Osteoblast (primary cell): ENCODE measurements at regions not wholly inside any gene's neighbourhood (a gene's known extent, or its start where the extent isn't known, plus 50 kb on each side); places are given as distances from the start of the nearest gene placed in this dataset.

Experiments
- DNase-seq: peaks from one replicate; pipeline ENCODE4 v3.0.0; 2011; ENCODE audit warnings: low spot score, mixed read lengths; ENCODE audit not compliant: insufficient read length; ENCODE audit errors: missing footprints
- H2AFZ ChIP-seq: 2 replicates; pipeline ENCODE4 v1.6.0; 2011; ENCODE audit warnings: mild to moderate bottlenecking, low read length
- H3K27ac ChIP-seq: 2 replicates; pipeline ENCODE4 v1.5.1; 2011; ENCODE audit warnings: mild to moderate bottlenecking, low read depth, low read length, moderate library complexity
- H3K27me3 ChIP-seq: 2 replicates; pipeline ENCODE4 v1.6.0; 2012; ENCODE audit warnings: mild to moderate bottlenecking, control low read depth, inconsistent platforms, low read length, moderate library complexity; ENCODE audit not compliant: insufficient read depth
- H3K36me3 ChIP-seq: 2 replicates; pipeline ENCODE4 v1.5.1; 2011; ENCODE audit warnings: mild to moderate bottlenecking, low read length, control low read depth, moderate library complexity; ENCODE audit not compliant: insufficient read depth
- H3K4me1 ChIP-seq: 2 replicates; pipeline ENCODE4 v1.5.1; 2011; ENCODE audit warnings: mild to moderate bottlenecking, low read length, control low read depth, moderate library complexity; ENCODE audit not compliant: insufficient read depth
- H3K4me2 ChIP-seq: 2 replicates; pipeline ENCODE4 v1.6.0; 2011; ENCODE audit warnings: mild to moderate bottlenecking, low read length; ENCODE audit not compliant: insufficient read depth
- H3K4me3 ChIP-seq: fragments of 200-600 bp; sonication (generic); 3 replicates; pipeline ENCODE4 v1.5.1; 2012; ENCODE audit warnings: mild to moderate bottlenecking, low read length, inconsistent platforms; ENCODE audit not compliant: insufficient read depth
- H3K79me2 ChIP-seq: 2 replicates; pipeline ENCODE4 v1.6.0; 2012; ENCODE audit warnings: mild to moderate bottlenecking, low read length, control low read depth, inconsistent platforms; ENCODE audit not compliant: insufficient read depth
- H3K9me3 ChIP-seq: 2 replicates; pipeline ENCODE4 v1.5.1; 2011; ENCODE audit warnings: low read depth, low read length, control low read depth
- H4K20me1 ChIP-seq: 2 replicates; pipeline ENCODE4 v1.6.0; 2012; ENCODE audit warnings: mild to moderate bottlenecking, low read length, control low read depth; ENCODE audit not compliant: insufficient read depth
- CTCF ChIP-seq: IDR thresholded peaks from 2 replicates; pipeline ENCODE4 v1.5.1; 2011; ENCODE audit warnings: mild to moderate bottlenecking, low read depth, low read length, moderate library complexity; ENCODE audit errors: extremely low read depth

GRCh38 chr4:119729835-119730670 lies 101.4 kb upstream of the PDE5A start:
- H2AFZ ChIP-seq, result no peak overlapping the region
- H3K79me2 ChIP-seq, result no peaks in the 10 kb centered on the region
- H3K4me3 ChIP-seq, result no peak overlapping the region
- no peaks in the 10 kb centered on the region for H4K20me1 ChIP-seq
- TF ChIP-seq CTCF, result no peak
- no peaks in the 10 kb centered on the region for H3K9me3 ChIP-seq
- no peaks in the 10 kb centered on the region for H3K36me3 ChIP-seq
- no peaks in the 10 kb centered on the region for H3K27me3 ChIP-seq
- H3K4me2 ChIP-seq, result peak overlapping the region; percentile 18
- peak; percentile 64 for DNase-seq
- peak overlapping the region; percentile 92 for H3K27ac ChIP-seq
- peaks cover 72% of the 10 kb centered on the region for H3K4me1 ChIP-seq

DNA sequence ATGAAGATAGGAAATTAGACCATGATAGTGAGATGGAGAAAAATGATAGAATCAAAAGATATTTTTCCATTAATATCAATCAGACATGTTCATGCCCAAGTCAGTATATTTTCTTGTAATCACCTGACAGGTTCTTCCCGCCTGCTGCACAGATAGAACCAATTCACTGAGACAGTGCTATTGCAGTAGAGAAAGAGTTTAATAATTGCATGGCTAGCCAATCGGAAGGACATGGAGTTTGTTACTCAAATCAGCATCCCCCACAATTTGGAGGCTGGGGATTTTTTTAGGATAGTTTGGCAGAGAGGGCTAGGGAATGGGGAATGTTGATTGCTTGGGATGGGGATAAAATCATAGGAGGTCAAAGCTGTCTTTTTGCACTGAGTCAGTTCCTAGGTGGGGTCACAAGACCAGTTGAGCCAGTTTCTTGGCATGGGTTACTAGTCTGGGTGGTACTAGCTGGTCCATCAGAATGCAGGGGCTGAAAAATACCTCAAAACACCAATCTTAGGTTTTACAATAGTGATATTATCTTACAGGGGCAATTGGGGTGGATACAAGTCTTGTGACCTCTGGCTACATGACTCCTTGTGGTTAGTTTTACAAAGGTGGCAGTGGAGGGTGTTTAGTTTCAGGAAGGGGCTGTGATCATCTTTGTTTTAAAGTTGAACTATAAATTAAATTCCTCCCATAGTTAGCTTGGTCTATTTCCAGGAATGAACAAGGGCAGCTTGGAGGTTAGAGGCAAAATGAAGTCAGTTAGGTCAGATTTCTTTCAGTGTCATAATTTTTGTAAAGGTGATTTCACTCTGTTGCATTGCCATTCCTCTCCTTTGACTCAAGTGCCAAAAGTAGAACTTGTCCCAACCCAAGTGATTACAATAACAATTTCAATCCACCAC lies 100.3 kb upstream of the PDE5A start:
- Histone ChIP-seq H3K4me2 (no peak overlapping the region), H2AFZ (no peak overlapping the region), H3K79me2 (no peaks in the 10 kb centered on the region), H3K9me3 (no peaks in the 10 kb centered on the region), H3K36me3 (no peaks in the 10 kb centered on the region), H3K27ac (peak overlapping the region; percentile 92), H4K20me1 (no peaks in the 10 kb centered on the region), H3K4me3 (no peak overlapping the region), H3K27me3 (no peaks in the 10 kb centered on the region), H3K4me1 (peaks cover 65% of the 10 kb centered on the region)
- no peak for TF ChIP-seq CTCF
- no peak for DNase-seq

GRCh38 chr4:119728185-119728584 lies 99.6 kb upstream of the PDE5A start:
- Histone ChIP-seq H2AFZ (no peak overlapping the region), H3K27ac (peak overlapping the region; percentile 92), H3K4me1 (peaks cover 59% of the 10 kb centered on the region), H3K4me3 (no peak overlapping the region), H3K79me2 (no peaks in the 10 kb centered on the region), H3K27me3 (no peaks in the 10 kb centered on the region), H3K4me2 (no peak overlapping the region), H4K20me1 (no peaks in the 10 kb centered on the region), H3K36me3 (no peaks in the 10 kb centered on the region), H3K9me3 (no peaks in the 10 kb centered on the region)
- no peak for TF ChIP-seq CTCF
- no peak for DNase-seq

DNA sequence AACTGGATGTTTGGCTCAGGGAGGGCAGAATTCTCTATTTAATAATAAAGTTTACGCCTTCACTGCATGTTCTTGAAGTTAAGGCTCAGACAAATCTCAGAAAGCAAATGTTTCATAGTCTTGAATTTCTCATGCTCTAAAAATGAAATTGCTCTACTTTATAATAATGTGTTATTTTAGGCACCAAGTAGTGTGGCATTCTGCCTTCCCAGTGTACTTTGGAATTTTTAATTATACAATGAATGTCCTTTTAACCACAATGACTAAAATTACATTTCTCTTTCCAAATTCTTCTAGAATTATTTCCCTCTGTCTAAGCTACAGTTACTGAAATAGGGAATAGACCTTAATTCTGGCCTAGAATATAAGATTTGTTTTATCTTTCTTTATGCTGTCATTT lies 97.9 kb upstream of the PDE5A start:
- peak overlapping the region; percentile 67 for H3K4me2 ChIP-seq
- DNase-seq, result no peak

More for the DNA sequence above, 97.9 kb upstream of the PDE5A start:
- no peaks in the 10 kb centered on the region for H3K9me3 ChIP-seq
- no peak overlapping the region for H3K4me3 ChIP-seq
- TF ChIP-seq CTCF, result no peak
- no peak overlapping the region for H2AFZ ChIP-seq
- no peaks in the 10 kb centered on the region for H3K79me2 ChIP-seq
- H3K36me3 ChIP-seq, result no peaks in the 10 kb centered on the region
- H3K27ac ChIP-seq, result peak overlapping the region; percentile 85
- no peaks in the 10 kb centered on the region for H4K20me1 ChIP-seq
- no peaks in the 10 kb centered on the region for H3K27me3 ChIP-seq
- peaks cover 52% of the 10 kb centered on the region for H3K4me1 ChIP-seq
